ENCODE measurements at regions not wholly inside any gene's neighbourhood (a gene's known extent, or its start where the extent isn't known, plus 50 kb on each side); places are given as distances from the start of the nearest gene placed in this dataset.
"Not testable (repeated sequence)": the region's sequence is repeated elsewhere in the genome, so short reads cannot be mapped to it uniquely, and the experiment has no call there.

- TF ChIP-seq SP1 (IDR thresholded peaks at IDR 0.05); CTCF (IDR thresholded peaks at IDR 0.05; ENCODE audit: low read depth, low read length, missing input control); RXRA (IDR thresholded peaks at IDR 0.05); GABPA (IDR thresholded peaks at IDR 0.05 in 1 of 2, conservative IDR thresholded peaks at IDR 0.05 in 1 of 2); ATF3 (IDR thresholded peaks at IDR 0.05): not testable (repeated sequence)
These were observed 491.0 kb downstream of the MED13L start for GRCh38 chr12:115786490-115786889.

Measured in liver (tissue), 3 donors.